HEK293 (cell line): ENCODE measurements at regions not wholly inside any gene's neighbourhood (a gene's known extent, or its start where the extent isn't known, plus 50 kb on each side); places are given as distances from the start of the nearest gene placed in this dataset.

ENCODE experiments used
- CTCF ChIA-PET: fragments of 350-600 bp; formaldehyde crosslinking; extraction: SDS; loops from one replicate; lab custom pipeline; 2021; ENCODE audit warnings: antibody characterized with exemption; lab: Yijun Ruan, JAX
- POLR2A ChIA-PET: fragments of 300-600 bp; formaldehyde crosslinking; extraction: SDS; loops from one replicate; lab custom pipeline; 2020; ENCODE audit warnings: antibody characterized with exemption, inconsistent platforms; lab: Yijun Ruan, JAX
- H3K27ac ChIP-seq: fragments of 200-500 bp; sonication (Bioruptor generic); 2 replicates; pipeline ENCODE4 v1.5.1; 2014; ENCODE audit warnings: low read depth, low read length, control low read depth, inconsistent platforms; ENCODE audit errors: extremely low read depth
- H3K36me3 ChIP-seq, 2 experiments: fragments of 200-500 bp in 1 of 2; sonication (Bioruptor generic) in 1 of 2; 1 replicate in 1 of 2; 2 replicates in 1 of 2; pipeline ENCODE4 v1.5.1; 2014 to 2017; ENCODE audit warnings: inconsistent platforms in 2 of 2, low read length in 2 of 2; ENCODE audit not compliant: control insufficient read depth in 2 of 2, insufficient read depth in 1 of 2
- H3K4me1 ChIP-seq: fragments of 200-500 bp; sonication (Bioruptor generic); 2 replicates; pipeline ENCODE4 v1.5.1; 2014; ENCODE audit warnings: mild to moderate bottlenecking, low read length, inconsistent platforms; ENCODE audit not compliant: control insufficient read depth, insufficient read depth
- H3K4me3 ChIP-seq: 2 replicates; pipeline ENCODE4 v1.5.1; 2011; ENCODE audit warnings: low read depth, mild to moderate bottlenecking, control low read depth, low read length, moderate library complexity
- H3K9me3 ChIP-seq: fragments of 200-500 bp; sonication (Bioruptor generic); 2 replicates; pipeline ENCODE4 v1.5.1; 2014; ENCODE audit warnings: low read depth, low read length, inconsistent platforms; ENCODE audit not compliant: control insufficient read depth, insufficient read depth
- HOXA7 ChIP-seq: sonication (generic); formaldehyde crosslinking; IDR thresholded peaks from 2 replicates; pipeline ENCODE4 v1.8.1; 2022; ENCODE audit warnings: missing genetic modification reagents, borderline replicate concordance
- KLF16 ChIP-seq: fragments of 450-650 bp; formaldehyde crosslinking; IDR thresholded peaks from 2 replicates; pipeline ENCODE4 v1.5.1; 2017; ENCODE audit warnings: missing biosample characterization, missing genetic modification characterization
- SCRT1 ChIP-seq: fragments of 450-650 bp; formaldehyde crosslinking; IDR thresholded peaks from 2 replicates; pipeline ENCODE4 v1.5.1; 2016; ENCODE audit warnings: missing biosample characterization, missing genetic modification characterization, borderline replicate concordance
- SP2 ChIP-seq: fragments of 450-650 bp; formaldehyde crosslinking; IDR thresholded peaks from 2 replicates; pipeline ENCODE4 v1.5.1; 2016; ENCODE audit warnings: missing biosample characterization, missing genetic modification characterization
- YY1 ChIP-seq: fragments of 450-650 bp; formaldehyde crosslinking; IDR thresholded peaks from 2 replicates; pipeline ENCODE4 v1.5.1; 2018; ENCODE audit warnings: missing biosample characterization, missing genetic modification characterization
- ZBTB17 ChIP-seq: fragments of 450-650 bp; formaldehyde crosslinking; IDR thresholded peaks from 2 replicates; pipeline ENCODE4 v1.5.1; 2016; ENCODE audit warnings: missing biosample characterization, missing genetic modification characterization
- ZFP3 ChIP-seq: fragments of 450-650 bp; formaldehyde crosslinking; IDR thresholded peaks from 2 replicates; pipeline ENCODE4 v1.5.1; 2016; ENCODE audit warnings: low read depth, missing biosample characterization, missing genetic modification characterization
- ZFP37 ChIP-seq: fragments of 450-650 bp; formaldehyde crosslinking; IDR thresholded peaks from 2 replicates; pipeline ENCODE4 v1.5.1; 2016; ENCODE audit warnings: missing biosample characterization, missing genetic modification characterization
- ZNF121 ChIP-seq: fragments of 450-650 bp; formaldehyde crosslinking; IDR thresholded peaks from 2 replicates; pipeline ENCODE4 v1.5.1; 2016; ENCODE audit warnings: missing biosample characterization, missing genetic modification characterization
- ZNF23 ChIP-seq: fragments of 450-650 bp; formaldehyde crosslinking; IDR thresholded peaks from 2 replicates; pipeline ENCODE4 v1.5.1; 2016; ENCODE audit warnings: missing biosample characterization, missing genetic modification characterization, borderline replicate concordance
- ZNF24 ChIP-seq: fragments of 450-650 bp; formaldehyde crosslinking; IDR thresholded peaks from 2 replicates; pipeline ENCODE4 v1.5.1; 2016; ENCODE audit warnings: missing biosample characterization, missing genetic modification characterization
- ZNF571 ChIP-seq: fragments of 450-650 bp; formaldehyde crosslinking; IDR thresholded peaks from 2 replicates; pipeline ENCODE4 v1.5.0; 2017; ENCODE audit warnings: missing biosample characterization, missing genetic modification characterization
- ZNF621 ChIP-seq: fragments of 450-650 bp; formaldehyde crosslinking; IDR thresholded peaks from 2 replicates; pipeline ENCODE4 v1.5.1; 2017; ENCODE audit warnings: missing biosample characterization, missing genetic modification characterization
- ZNF623 ChIP-seq: fragments of 450-650 bp; formaldehyde crosslinking; IDR thresholded peaks from 2 replicates; pipeline ENCODE4 v1.5.1; 2016; ENCODE audit warnings: missing biosample characterization, missing genetic modification characterization
- ZNF677 ChIP-seq: fragments of 450-650 bp; IDR thresholded peaks from 2 replicates; pipeline ENCODE4 v1.5.0; 2018; ENCODE audit warnings: missing biosample characterization, mild to moderate bottlenecking, missing genetic modification characterization, moderate library complexity
- ZNF777 ChIP-seq: fragments of 450-650 bp; formaldehyde crosslinking; IDR thresholded peaks from 2 replicates; pipeline ENCODE4 v1.5.1; 2017; ENCODE audit warnings: missing biosample characterization, missing genetic modification characterization, borderline replicate concordance
- ZNF830 ChIP-seq: fragments of 450-650 bp; IDR thresholded peaks from 2 replicates; pipeline ENCODE4 v1.5.0; 2018; ENCODE audit warnings: missing biosample characterization, missing genetic modification characterization, low read depth, mild to moderate bottlenecking, moderate library complexity
- TF ChIP-seq, protein P1 (sequence below): fragments of 450-650 bp; formaldehyde crosslinking; IDR thresholded peaks from 2 replicates; pipeline ENCODE4 v1.5.1; 2016; ENCODE audit warnings: missing biosample characterization, missing genetic modification characterization, low read depth
- TF ChIP-seq, protein P2 (sequence below): fragments of 450-650 bp; IDR thresholded peaks from 2 replicates; pipeline ENCODE4 v1.5.1; 2018; ENCODE audit warnings: missing biosample characterization, mild to moderate bottlenecking, missing genetic modification characterization
- TF ChIP-seq, protein P3 (sequence below): fragments of 450-650 bp; formaldehyde crosslinking; IDR thresholded peaks from 2 replicates; pipeline ENCODE4 v1.5.1; 2016; ENCODE audit warnings: missing biosample characterization, missing genetic modification characterization
- TF ChIP-seq, protein P4 (sequence below): fragments of 450-650 bp; formaldehyde crosslinking; IDR thresholded peaks from 2 replicates; pipeline ENCODE4 v1.5.1; 2016; ENCODE audit warnings: missing biosample characterization, missing genetic modification characterization
- TF ChIP-seq, protein P5 (sequence below): fragments of 450-650 bp; formaldehyde crosslinking; IDR thresholded peaks from 2 replicates; pipeline ENCODE4 v1.5.1; 2016; ENCODE audit warnings: missing biosample characterization, missing genetic modification characterization, borderline replicate concordance

DNA sequence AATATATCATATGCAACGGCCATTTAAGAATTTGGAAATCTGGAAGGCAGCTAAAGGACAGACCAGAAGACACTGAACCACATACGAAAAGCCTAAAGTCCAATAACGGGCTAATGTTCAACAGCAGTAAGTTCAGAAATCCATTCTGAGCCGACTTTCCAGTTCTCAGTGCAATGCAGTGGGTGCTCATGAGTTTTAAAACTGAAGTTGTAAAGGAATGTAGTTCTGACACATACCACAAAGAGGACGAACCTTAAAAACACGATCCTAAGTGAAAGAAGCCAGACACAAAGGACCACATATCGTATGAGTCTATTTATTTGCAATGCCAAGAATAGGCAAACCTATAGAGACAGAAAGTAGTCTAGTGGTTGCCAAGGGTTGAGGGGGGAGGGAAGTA, 278.3 kb upstream of the ZFHX3 start:
- H3K9me3 ChIP-seq, result no peaks in the 10 kb centered on the region
- no peaks in the 10 kb centered on the region for H3K4me1 ChIP-seq
- H3K27ac ChIP-seq, result no peak overlapping the region
- no peaks in the 10 kb centered on the region for H3K36me3 ChIP-seq
- TF ChIP-seq ZBTB17 (tag by site-specific recombination) (no peak), SP2 (tag by site-specific recombination) (no peak), ZNF677 (tag by site-specific recombination) (no peak), ZNF571 (tag by site-specific recombination) (no peak), ZNF621 (tag by site-specific recombination) (no peak), ZNF23 (tag by site-specific recombination) (no peak), ZNF24 (tag by site-specific recombination) (no peak)
- ChIA-PET CTCF (no interaction called here), POLR2A (no interaction called here)
- no peak overlapping the region for H3K4me3 ChIP-seq

DNA sequence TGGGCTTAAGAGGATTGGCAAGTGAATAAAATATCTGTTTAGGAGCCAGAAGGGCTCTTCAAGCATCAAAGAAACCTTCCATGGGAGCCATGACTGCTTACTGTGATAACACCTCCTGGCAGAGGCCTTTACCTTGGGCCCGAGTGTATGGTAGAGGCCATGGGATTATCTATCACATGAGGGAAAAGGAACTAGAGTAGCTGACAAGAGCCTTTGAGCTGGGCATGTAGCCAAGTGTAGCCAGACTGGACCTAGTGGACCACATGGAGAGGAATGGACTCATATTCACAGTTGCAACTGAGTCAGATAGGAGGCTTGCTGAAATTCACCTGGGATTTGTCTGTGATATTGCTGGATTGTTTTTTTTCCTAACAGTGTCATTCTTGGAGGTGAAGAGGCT, 276.0 kb upstream of the ZFHX3 start:
- Histone ChIP-seq H3K27ac (no peak overlapping the region), H3K36me3 (no peaks in the 10 kb centered on the region), H3K4me1 (no peaks in the 10 kb centered on the region)
- TF ChIP-seq, protein P1, sequence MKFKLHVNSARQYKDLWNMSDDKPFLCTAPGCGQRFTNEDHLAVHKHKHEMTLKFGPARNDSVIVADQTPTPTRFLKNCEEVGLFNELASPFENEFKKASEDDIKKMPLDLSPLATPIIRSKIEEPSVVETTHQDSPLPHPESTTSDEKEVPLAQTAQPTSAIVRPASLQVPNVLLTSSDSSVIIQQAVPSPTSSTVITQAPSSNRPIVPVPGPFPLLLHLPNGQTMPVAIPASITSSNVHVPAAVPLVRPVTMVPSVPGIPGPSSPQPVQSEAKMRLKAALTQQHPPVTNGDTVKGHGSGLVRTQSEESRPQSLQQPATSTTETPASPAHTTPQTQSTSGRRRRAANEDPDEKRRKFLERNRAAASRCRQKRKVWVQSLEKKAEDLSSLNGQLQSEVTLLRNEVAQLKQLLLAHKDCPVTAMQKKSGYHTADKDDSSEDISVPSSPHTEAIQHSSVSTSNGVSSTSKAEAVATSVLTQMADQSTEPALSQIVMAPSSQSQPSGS (tag by site-specific recombination), result no peak
- TF ChIP-seq SCRT1 (no peak), ZNF830 (no peak), ZNF777 (tag by site-specific recombination) (no peak), ZNF623 (tag by site-specific recombination) (no peak), ZNF121 (tag by site-specific recombination) (no peak), KLF16 (tag by site-specific recombination) (no peak), YY1 (tag by site-specific recombination) (no peak), HOXA7 (CRISPR knock-in tag) (no peak), ZFP37 (no peak), ZFP3 (no peak)
- TF ChIP-seq, protein P2, sequence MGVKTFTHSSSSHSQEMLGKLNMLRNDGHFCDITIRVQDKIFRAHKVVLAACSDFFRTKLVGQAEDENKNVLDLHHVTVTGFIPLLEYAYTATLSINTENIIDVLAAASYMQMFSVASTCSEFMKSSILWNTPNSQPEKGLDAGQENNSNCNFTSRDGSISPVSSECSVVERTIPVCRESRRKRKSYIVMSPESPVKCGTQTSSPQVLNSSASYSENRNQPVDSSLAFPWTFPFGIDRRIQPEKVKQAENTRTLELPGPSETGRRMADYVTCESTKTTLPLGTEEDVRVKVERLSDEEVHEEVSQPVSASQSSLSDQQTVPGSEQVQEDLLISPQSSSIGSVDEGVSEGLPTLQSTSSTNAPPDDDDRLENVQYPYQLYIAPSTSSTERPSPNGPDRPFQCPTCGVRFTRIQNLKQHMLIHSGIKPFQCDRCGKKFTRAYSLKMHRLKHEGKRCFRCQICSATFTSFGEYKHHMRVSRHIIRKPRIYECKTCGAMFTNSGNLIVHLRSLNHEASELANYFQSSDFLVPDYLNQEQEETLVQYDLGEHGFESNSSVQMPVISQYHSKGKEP (tag by site-specific recombination), result no peak
- TF ChIP-seq, protein P3, sequence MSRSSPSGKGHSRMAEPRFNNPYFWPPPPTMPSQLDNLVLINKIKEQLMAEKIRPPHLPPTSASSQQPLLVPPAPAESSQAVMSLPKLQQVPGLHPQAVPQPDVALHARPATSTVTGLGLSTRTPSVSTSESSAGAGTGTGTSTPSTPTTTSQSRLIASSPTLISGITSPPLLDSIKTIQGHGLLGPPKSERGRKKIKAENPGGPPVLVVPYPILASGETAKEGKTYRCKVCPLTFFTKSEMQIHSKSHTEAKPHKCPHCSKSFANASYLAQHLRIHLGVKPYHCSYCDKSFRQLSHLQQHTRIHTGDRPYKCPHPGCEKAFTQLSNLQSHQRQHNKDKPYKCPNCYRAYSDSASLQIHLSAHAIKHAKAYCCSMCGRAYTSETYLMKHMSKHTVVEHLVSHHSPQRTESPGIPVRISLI, result no peak
- TF ChIP-seq, protein P4, sequence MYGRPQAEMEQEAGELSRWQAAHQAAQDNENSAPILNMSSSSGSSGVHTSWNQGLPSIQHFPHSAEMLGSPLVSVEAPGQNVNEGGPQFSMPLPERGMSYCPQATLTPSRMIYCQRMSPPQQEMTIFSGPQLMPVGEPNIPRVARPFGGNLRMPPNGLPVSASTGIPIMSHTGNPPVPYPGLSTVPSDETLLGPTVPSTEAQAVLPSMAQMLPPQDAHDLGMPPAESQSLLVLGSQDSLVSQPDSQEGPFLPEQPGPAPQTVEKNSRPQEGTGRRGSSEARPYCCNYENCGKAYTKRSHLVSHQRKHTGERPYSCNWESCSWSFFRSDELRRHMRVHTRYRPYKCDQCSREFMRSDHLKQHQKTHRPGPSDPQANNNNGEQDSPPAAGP (tag by site-specific recombination), result no peak
- TF ChIP-seq, protein P5, sequence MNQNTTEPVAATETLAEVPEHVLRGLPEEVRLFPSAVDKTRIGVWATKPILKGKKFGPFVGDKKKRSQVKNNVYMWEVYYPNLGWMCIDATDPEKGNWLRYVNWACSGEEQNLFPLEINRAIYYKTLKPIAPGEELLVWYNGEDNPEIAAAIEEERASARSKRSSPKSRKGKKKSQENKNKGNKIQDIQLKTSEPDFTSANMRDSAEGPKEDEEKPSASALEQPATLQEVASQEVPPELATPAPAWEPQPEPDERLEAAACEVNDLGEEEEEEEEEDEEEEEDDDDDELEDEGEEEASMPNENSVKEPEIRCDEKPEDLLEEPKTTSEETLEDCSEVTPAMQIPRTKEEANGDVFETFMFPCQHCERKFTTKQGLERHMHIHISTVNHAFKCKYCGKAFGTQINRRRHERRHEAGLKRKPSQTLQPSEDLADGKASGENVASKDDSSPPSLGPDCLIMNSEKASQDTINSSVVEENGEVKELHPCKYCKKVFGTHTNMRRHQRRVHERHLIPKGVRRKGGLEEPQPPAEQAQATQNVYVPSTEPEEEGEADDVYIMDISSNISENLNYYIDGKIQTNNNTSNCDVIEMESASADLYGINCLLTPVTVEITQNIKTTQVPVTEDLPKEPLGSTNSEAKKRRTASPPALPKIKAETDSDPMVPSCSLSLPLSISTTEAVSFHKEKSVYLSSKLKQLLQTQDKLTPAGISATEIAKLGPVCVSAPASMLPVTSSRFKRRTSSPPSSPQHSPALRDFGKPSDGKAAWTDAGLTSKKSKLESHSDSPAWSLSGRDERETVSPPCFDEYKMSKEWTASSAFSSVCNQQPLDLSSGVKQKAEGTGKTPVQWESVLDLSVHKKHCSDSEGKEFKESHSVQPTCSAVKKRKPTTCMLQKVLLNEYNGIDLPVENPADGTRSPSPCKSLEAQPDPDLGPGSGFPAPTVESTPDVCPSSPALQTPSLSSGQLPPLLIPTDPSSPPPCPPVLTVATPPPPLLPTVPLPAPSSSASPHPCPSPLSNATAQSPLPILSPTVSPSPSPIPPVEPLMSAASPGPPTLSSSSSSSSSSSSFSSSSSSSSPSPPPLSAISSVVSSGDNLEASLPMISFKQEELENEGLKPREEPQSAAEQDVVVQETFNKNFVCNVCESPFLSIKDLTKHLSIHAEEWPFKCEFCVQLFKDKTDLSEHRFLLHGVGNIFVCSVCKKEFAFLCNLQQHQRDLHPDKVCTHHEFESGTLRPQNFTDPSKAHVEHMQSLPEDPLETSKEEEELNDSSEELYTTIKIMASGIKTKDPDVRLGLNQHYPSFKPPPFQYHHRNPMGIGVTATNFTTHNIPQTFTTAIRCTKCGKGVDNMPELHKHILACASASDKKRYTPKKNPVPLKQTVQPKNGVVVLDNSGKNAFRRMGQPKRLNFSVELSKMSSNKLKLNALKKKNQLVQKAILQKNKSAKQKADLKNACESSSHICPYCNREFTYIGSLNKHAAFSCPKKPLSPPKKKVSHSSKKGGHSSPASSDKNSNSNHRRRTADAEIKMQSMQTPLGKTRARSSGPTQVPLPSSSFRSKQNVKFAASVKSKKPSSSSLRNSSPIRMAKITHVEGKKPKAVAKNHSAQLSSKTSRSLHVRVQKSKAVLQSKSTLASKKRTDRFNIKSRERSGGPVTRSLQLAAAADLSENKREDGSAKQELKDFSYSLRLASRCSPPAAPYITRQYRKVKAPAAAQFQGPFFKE (tag by site-specific recombination), result no peak
- TF ChIP-seq, all 188 proteins: peak for 0
- no peaks in the 10 kb centered on the region for H3K9me3 ChIP-seq
- no peak overlapping the region for H3K4me3 ChIP-seq
- CTCF ChIA-PET, result no interaction called here
- POLR2A ChIA-PET, result no interaction called here
